K562 (cell line): ENCODE measurements at regions not wholly inside any gene's neighbourhood (a gene's known extent, or its start where the extent isn't known, plus 50 kb on each side); places are given as distances from the start of the nearest gene placed in this dataset.
A peak's percentile ranks its signal among the peaks of the same experiment; 100 is the strongest.

Experiments used
- ARID1B ChIP-seq: fragments of 450-650 bp; IDR thresholded peaks from 2 replicates; pipeline ENCODE4 v1.6.1; 2016; ENCODE audit warnings: antibody characterized with exemption, mild to moderate bottlenecking, inconsistent platforms
- ARID2 ChIP-seq: fragments of 450-650 bp; IDR thresholded peaks from 2 replicates; pipeline ENCODE4 v1.6.1; 2017; ENCODE audit warnings: antibody characterized with exemption, mild to moderate bottlenecking
- C11orf30 ChIP-seq: fragments of 450-650 bp; IDR thresholded peaks from 2 replicates; pipeline ENCODE4 v1.6.1; 2016; ENCODE audit warnings: low read depth, mild to moderate bottlenecking
- E2F3 ChIP-seq: fragments of 250-450 bp; sonication (Bioruptor Pico); IDR thresholded peaks from 2 replicates; pipeline ENCODE4 v1.4.0; 2020; ENCODE audit warnings: mild to moderate bottlenecking
- FOXK2 ChIP-seq, 2 experiments: fragments of 450-650 bp; IDR thresholded peaks in 1 of 2; conservative IDR thresholded peaks in 1 of 2; 2 replicates each; pipeline ENCODE4 v1.6.1; 2016; ENCODE audit warnings: low read depth in 2 of 2, mild to moderate bottlenecking in 1 of 2
- HNRNPH1 ChIP-seq: fragments of 200-400 bp; formaldehyde crosslinking; optimal IDR thresholded peaks from 2 replicates; pipeline ENCODE3; 2017; ENCODE audit warnings: low read depth, mild to moderate bottlenecking, low read length, moderate library complexity
- MBD2 ChIP-seq: sonication (generic); IDR thresholded peaks from 2 replicates; pipeline ENCODE4 v1.6.1; 2016; ENCODE audit warnings: low read depth, borderline replicate concordance
- NR4A1 ChIP-seq, 2 experiments: fragments of 250-450 bp in 1 of 2; fragments of 450-650 bp in 1 of 2; sonication (Bioruptor Pico) in 1 of 2; IDR thresholded peaks; 2 replicates each; pipeline versions ENCODE4 v1.4.0 to v1.6.1; 2016 to 2020; ENCODE audit warnings: mild to moderate bottlenecking in 2 of 2, missing compliant biosample characterization in 1 of 2, missing genetic modification characterization in 1 of 2, moderate library complexity in 1 of 2
- RNF2 ChIP-seq: sonication (generic); IDR thresholded peaks from 2 replicates; pipeline ENCODE4 v1.6.1; 2016
- SAFB ChIP-seq: fragments of 200-400 bp; formaldehyde crosslinking; IDR thresholded peaks from 2 replicates; pipeline ENCODE4 v1.6.1; 2017; ENCODE audit warnings: low read depth, low read length, borderline replicate concordance
- SAP30 ChIP-seq: fragments of 200-600 bp; sonication (generic); IDR thresholded peaks from 2 replicates; pipeline ENCODE4 v1.6.1; 2012; ENCODE audit warnings: borderline replicate concordance, low read depth, mild to moderate bottlenecking, moderate library complexity, low read length, control low read depth, inconsistent platforms; ENCODE audit not compliant: insufficient read depth, poor library complexity, severe bottlenecking
- SETDB1 ChIP-seq: IDR thresholded peaks from one replicate; pipeline ENCODE4 v1.6.1; 2012; ENCODE audit warnings: low read length, control low read depth, inconsistent platforms
- SPI1 ChIP-seq: IDR thresholded peaks from 2 replicates; pipeline ENCODE4 v1.6.1; 2011; ENCODE audit warnings: low read depth, low read length, control low read depth, borderline replicate concordance
- STAG1 ChIP-seq: sonication (generic); formaldehyde crosslinking; IDR thresholded peaks from 2 replicates; pipeline ENCODE4 v1.5.0; 2020; ENCODE audit warnings: missing genetic modification reagents, borderline replicate concordance
- TAF1 ChIP-seq: IDR thresholded peaks from 2 replicates; pipeline ENCODE4 v1.6.1; 2011; ENCODE audit warnings: mild to moderate bottlenecking, low read length, moderate library complexity; ENCODE audit not compliant: insufficient read depth, control insufficient read depth, severe bottlenecking; ENCODE audit errors: extremely low read depth
- TCF3 ChIP-seq: sonication (generic); formaldehyde crosslinking; IDR thresholded peaks from 2 replicates; pipeline ENCODE4 v1.4.0; 2020; ENCODE audit warnings: mild to moderate bottlenecking, missing genetic modification reagents
- TOE1 ChIP-seq, 2 experiments: fragments of 450-650 bp in 1 of 2; sonication (generic) in 1 of 2; formaldehyde crosslinking in 1 of 2; IDR thresholded peaks; 2 replicates each; pipeline versions ENCODE4 v1.7.1 to v1.8.0; 2016 to 2022; ENCODE audit warnings: borderline replicate concordance in 2 of 2, mild to moderate bottlenecking in 2 of 2, antibody characterized with exemption in 1 of 2, inconsistent platforms in 1 of 2, low read depth in 1 of 2, missing genetic modification reagents in 1 of 2, moderate library complexity in 1 of 2
- XRCC3 ChIP-seq: fragments of 450-650 bp; IDR thresholded peaks from 2 replicates; pipeline ENCODE4 v1.6.1; 2017; ENCODE audit warnings: mild to moderate bottlenecking, moderate library complexity
- ZNF239 ChIP-seq: fragments of 250-450 bp; sonication (Bioruptor Pico); IDR thresholded peaks from 2 replicates; pipeline ENCODE4 v1.4.0; 2020; ENCODE audit warnings: mild to moderate bottlenecking
- ZNF586 ChIP-seq: fragments of 450-650 bp; formaldehyde crosslinking; conservative IDR thresholded peaks from 2 replicates; pipeline ENCODE4 v1.4.0; 2020; ENCODE audit warnings: mild to moderate bottlenecking, moderate library complexity
- ZNF707 ChIP-seq: fragments of 250-450 bp; sonication (Bioruptor Pico); conservative IDR thresholded peaks from 2 replicates; pipeline ENCODE4 v1.8.0; 2022; ENCODE audit warnings: inconsistent platforms, mild to moderate bottlenecking, moderate library complexity
- TF ChIP-seq, protein P1 (sequence below): fragments of 250-450 bp; sonication (Bioruptor Pico); IDR thresholded peaks from 2 replicates; pipeline ENCODE4 v1.9.0; 2021; ENCODE audit warnings: mild to moderate bottlenecking, inconsistent platforms
- TF ChIP-seq, protein P2 (sequence below): sonication (generic); formaldehyde crosslinking; IDR thresholded peaks from 2 replicates; pipeline ENCODE4 v1.8.0; 2022; ENCODE audit warnings: missing genetic modification reagents, mild to moderate bottlenecking, borderline replicate concordance
- TF ChIP-seq, protein P3 (sequence below): fragments of 450-650 bp; formaldehyde crosslinking; IDR thresholded peaks from 2 replicates; pipeline ENCODE4 v1.4.0; 2020; ENCODE audit warnings: mild to moderate bottlenecking, moderate library complexity

DNA sequence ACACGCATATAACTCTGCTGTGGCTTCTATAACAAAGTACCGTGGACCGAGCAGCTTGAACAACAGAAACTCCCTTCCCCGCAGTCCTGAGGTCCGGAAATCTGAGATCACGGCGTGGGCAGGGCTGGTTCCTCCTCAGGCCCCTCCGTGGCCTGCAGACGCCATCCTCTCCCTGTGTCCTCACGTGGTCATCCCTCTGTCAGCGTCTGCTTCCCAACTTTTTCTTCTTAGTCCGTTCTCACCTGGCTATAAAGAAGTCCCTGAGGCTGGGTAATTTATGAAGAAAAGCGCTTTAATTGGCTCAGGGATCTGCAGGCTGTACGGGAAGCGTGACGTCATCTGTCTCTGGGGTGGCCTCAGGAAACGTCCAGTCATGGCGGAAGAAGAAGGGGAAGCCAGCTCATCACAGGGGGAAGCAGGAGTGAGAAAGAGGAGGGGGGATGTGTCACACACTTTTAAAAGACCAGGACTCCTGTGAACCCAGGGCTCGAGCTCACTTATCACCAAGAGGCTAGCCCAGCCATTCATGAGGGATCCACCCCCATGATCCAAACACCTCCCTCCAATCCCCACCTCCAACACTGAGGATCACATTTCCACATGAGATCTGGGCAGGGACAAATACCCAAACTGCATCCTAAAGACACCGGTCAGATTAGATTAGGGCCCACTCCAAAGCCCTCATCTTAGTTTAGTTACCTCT, 91.2 kb upstream of the INSIG1 start (continued):
- TF ChIP-seq C11orf30 (peak; percentile 84), ARID2 (no peak), HNRNPH1 (no peak), NR4A1 (CRISPR knock-in tag; IDR thresholded peaks at IDR 0.05) (0 out of 2 replicates have a peak, but pooled peaks have one; percentile 36), NR4A1 (tag; IDR thresholded peaks at IDR 0.05) (no peak), E2F3 (CRISPR knock-in tag) (no peak), SAP30 (no peak), TCF3 (CRISPR knock-in tag) (no peak), ARID1B (peak; percentile 42), TAF1 (peak; percentile 22), ZNF586 (CRISPR knock-in tag) (no peak), STAG1 (CRISPR knock-in tag) (no peak), ZNF239 (CRISPR knock-in tag) (no peak; the same call in 1 of the 2 replicates), SAFB (no peak), SETDB1 (no peak), TOE1 (IDR thresholded peaks at IDR 0.05; ENCODE audit: borderline replicate concordance) (0 out of 2 replicates have a peak, but pooled peaks have one; percentile 2), TOE1 (CRISPR knock-in tag; IDR thresholded peaks at IDR 0.05; ENCODE audit: borderline replicate concordance, low read depth) (no peak), FOXK2 (conservative IDR thresholded peaks at IDR 0.05 in 1 of 2, IDR thresholded peaks at IDR 0.05 in 1 of 2; ENCODE audit: low read depth in 2 of 2) (no peak), SPI1 (peak; percentile 87), ZNF707 (CRISPR knock-in tag) (no peak), MBD2 (peak; percentile 49; the same call in 1 of the 2 replicates), XRCC3 (no peak), RNF2 (no peak)
- TF ChIP-seq, protein P1, sequence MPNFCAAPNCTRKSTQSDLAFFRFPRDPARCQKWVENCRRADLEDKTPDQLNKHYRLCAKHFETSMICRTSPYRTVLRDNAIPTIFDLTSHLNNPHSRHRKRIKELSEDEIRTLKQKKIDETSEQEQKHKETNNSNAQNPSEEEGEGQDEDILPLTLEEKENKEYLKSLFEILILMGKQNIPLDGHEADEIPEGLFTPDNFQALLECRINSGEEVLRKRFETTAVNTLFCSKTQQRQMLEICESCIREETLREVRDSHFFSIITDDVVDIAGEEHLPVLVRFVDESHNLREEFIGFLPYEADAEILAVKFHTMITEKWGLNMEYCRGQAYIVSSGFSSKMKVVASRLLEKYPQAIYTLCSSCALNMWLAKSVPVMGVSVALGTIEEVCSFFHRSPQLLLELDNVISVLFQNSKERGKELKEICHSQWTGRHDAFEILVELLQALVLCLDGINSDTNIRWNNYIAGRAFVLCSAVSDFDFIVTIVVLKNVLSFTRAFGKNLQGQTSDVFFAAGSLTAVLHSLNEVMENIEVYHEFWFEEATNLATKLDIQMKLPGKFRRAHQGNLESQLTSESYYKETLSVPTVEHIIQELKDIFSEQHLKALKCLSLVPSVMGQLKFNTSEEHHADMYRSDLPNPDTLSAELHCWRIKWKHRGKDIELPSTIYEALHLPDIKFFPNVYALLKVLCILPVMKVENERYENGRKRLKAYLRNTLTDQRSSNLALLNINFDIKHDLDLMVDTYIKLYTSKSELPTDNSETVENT = 0 out of 2 replicates have a peak, but pooled peaks have one; percentile 18
- TF ChIP-seq, protein P2, sequence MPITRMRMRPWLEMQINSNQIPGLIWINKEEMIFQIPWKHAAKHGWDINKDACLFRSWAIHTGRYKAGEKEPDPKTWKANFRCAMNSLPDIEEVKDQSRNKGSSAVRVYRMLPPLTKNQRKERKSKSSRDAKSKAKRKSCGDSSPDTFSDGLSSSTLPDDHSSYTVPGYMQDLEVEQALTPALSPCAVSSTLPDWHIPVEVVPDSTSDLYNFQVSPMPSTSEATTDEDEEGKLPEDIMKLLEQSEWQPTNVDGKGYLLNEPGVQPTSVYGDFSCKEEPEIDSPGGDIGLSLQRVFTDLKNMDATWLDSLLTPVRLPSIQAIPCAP (CRISPR knock-in tag) = no peak
- TF ChIP-seq, protein P3, sequence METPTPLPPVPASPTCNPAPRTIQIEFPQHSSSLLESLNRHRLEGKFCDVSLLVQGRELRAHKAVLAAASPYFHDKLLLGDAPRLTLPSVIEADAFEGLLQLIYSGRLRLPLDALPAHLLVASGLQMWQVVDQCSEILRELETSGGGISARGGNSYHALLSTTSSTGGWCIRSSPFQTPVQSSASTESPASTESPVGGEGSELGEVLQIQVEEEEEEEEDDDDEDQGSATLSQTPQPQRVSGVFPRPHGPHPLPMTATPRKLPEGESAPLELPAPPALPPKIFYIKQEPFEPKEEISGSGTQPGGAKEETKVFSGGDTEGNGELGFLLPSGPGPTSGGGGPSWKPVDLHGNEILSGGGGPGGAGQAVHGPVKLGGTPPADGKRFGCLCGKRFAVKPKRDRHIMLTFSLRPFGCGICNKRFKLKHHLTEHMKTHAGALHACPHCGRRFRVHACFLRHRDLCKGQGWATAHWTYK (CRISPR knock-in tag) = no peak
